HG03571 (cell line): ENCODE measurements at regions not wholly inside any gene's neighbourhood (a gene's known extent, or its start where the extent isn't known, plus 50 kb on each side); places are given as distances from the start of the nearest gene placed in this dataset.

Source experiments
- ATAC-seq: cut with Tn5 transposase; IDR thresholded peaks from one replicate; pipeline ENCODE4 v1.9.1; 2021; ENCODE audit not compliant: unreplicated experiment

DNA sequence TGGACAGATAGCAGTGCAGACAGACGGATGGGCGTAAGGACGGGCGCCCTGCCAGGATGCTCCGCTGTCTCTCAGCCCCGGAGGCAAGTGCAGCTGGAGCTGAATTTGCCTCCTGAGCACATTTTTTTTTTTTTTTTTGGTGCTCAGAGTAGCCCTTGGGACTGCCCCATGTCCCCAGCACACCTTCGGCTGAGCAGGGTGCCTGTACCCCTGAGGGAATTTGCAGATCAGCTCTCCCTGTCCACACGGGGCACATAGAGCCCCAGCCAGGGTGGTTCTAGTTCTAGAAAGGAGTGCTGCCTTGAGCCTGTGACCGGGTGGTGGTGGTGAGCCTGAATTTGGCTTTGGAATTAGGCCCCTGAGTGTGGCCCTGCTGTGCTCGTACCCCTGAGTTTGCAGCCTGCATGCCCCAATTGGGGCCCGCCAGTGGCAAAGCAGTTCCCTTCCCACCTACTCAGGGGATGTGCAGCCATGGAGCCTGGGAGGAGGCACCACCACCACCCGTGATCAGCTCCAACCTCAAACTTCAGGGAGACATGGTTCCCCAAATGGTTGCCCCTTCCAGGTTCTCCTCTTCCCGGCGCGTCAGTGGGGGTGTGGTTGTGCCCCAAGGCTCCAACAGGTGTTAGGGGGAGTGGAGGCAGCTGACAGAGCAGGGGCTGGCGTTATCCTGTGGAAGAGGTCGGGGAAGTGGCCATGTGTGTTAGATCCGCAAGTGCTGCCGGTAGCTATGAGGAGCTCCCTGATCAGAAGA, 1232.7 kb downstream of the BRD1 start:
- no peak for ATAC-seq

DNA sequence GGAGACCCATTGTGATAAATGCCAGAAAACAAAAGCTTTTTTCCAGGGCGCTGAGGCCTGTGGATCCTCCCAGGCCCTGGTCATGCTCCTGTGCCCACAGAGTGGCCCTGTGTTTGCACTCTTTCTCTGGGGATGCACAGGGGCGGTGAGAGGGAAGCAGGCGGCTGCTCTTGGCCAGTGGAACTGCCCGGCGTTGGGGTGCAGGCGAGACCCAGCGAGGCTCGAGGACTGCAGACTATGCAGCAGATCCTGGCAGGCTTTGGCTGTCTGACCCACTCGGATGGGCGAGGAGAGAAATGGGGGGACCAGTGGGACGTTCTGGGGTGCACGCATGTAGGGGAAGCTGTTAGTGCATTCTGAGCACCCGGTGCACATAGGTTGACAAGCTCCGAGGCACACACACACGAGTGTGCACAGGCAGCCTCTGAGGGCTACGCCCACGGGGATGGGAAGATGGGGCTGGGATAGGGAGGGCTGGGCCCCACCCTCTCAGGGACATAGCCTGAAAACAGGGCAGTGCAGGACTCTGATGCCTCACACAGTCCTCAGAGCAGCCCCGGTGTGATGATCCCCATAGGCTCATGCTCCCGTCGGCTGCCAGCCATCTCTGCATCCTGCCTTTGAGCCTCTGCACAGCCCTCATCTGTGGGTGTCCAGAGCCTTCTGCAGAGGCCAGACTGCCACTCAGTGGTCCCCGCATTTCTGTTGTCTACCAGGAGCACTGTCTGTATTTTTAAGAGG, 1233.5 kb downstream of the BRD1 start:
- no peak for ATAC-seq

DNA sequence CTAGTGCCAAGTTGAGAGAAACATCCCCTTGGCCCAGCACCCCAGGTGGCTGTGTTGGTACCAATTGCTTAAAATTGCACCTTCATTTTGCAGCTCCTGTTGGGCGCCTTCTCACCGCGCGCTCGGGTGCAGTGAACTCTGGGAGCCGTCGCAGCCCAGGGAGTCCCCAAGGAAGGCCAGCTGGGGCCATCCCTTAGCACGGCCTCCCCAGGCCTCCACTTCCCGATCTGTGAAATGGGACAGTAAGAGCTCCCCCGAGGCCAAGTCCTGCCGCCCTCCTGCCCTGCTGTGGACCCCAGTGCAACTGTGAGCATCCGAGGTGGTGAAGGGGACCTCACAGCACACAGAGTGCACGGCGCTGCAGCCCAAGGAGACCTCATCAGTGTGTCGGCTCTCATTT, 1234.1 kb downstream of the BRD1 start:
- ATAC-seq = no peak

DNA sequence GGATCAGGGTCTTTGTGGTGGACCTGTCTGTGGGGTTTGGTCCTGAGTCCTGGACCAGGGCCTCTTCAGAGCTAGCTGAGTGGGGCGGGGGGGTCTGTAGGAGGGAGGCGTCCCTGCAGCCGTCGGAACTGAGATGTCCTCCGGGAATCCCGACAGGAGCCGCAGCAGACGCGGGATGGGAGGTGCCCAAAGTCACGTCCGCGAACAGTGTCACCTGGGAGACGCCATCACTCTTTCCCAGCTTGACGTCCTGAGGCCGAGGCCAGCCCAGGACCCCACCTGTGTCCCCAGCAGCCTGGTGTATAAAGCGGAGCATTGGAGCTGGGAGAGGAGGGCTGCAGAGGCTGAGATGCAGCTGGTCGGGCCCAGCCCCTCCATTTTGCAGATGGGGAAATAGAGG, 1234.7 kb downstream of the BRD1 start:
- ATAC-seq = no peak

DNA sequence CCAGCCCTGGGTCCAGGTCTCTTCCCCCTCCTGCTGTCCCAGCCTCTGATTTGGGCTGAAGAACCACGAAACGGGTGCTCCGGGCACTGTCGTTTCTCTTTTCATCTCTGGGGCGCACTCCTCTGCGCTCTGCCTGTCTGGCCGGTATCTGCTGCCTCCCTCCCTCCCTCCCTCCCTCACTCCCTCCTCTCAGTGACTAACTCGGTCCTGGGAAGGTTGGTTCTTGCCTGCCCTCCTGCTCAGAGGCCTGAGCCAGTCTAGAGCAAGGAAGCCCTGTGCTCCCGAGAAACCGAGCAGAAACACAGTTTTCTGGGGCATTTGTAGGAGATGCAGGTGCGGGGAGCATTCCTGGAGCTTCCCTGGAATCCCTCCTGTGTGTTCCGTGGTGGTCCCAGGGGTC, 1235.2 kb downstream of the BRD1 start:
- ATAC-seq = no peak

DNA sequence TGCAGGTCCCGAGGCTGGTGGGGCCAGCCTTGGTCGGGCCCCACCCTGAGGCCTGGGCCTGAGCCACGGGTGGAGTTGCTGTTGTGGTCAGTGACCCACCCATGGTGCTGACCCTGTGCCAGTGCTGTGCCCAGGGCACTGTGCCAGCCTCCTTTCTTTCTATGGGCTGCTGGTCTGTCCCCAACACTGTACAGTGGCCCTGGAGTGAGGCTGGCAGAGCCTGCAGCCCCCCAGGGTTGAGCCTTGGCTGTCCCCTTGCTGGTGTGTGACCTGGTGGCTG, 1235.7 kb downstream of the BRD1 start:
- ATAC-seq = no peak

DNA sequence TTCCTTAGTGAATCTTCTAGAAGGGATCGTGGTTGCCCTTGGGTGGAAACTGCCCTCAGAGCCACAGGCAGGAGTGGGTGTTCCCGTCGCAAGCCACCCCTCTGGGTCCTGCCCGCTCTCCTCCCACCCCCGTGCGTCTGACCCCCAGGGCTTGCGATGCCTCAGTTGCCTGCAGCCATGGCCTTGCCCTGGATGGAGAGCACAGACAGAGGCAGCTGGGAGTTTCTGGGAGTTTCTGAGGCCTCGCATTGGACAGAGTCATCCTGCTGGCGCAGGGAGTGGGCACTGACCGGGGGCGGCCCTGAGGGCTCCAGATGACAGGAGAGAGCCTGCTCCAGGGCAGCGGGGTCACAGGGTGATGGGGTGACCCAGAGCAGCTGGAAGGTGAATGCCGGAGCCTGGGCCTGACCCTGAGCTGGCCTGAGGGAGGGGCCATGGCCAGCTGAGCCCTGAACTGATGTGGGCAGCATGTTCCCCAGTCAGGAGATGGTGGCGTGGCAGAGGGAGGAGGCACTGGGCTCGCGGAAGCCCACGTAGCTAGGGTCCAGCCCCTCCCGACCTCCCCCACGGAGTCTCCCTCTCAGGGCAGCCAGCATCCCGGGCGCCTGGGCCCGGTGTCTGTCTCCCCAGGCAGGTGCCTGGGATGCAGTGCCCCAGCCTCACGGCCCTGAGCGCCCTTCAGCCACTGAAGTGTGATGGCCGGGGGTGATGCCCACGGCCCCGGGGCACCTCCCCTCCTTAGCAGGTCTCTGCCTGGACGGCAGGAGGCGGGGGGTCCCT, 1236.2 kb downstream of the BRD1 start:
- ATAC-seq = no peak

DNA sequence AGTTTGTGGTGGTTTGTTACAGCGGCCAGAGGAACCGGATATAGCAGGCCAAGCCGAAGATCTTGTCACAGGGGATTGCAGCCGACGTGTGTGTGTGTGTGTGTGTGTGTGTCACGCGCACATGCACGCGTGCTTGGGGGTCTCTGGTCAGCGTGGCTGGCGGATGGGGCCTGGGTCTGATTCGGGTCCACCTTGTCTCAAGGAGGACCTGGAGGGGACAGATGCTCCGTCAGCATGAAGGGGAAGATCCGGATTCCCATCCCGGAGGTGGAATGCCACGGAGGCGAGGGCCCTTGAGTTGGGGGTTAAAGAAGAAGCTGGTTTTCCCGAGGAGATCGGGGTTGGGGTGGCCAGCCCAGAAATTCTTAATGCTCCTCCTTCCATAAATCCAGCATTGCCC, 1237.8 kb downstream of the BRD1 start:
- ATAC-seq = no peak

DNA sequence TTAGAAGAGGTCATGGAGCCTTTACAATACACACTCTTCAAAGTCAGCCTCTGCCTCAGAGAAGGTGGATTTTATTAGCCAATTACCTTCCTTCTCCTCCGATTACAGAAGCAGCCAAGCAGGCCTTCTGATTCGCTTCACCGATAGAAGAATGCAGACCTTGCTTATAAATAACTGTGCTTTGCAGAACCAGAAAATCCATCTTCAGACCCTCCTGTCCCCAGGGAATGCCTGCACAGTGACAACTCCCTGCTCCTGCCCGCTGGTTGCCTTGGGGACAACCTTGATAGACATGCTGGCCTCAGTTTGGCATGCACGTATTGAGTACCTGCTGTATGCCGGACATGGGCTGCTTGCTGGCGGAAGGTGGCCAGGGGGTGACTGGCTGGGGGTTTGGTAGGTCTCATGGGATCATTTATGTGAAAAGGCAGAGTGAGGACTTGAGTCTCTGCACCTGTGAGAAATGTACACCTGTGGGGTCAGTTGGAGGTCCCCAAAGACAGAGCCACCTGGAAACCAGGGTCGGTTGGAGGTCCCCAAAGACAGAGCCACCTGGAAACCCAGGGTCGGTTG, 1238.7 kb downstream of the BRD1 start:
- no peak for ATAC-seq

DNA sequence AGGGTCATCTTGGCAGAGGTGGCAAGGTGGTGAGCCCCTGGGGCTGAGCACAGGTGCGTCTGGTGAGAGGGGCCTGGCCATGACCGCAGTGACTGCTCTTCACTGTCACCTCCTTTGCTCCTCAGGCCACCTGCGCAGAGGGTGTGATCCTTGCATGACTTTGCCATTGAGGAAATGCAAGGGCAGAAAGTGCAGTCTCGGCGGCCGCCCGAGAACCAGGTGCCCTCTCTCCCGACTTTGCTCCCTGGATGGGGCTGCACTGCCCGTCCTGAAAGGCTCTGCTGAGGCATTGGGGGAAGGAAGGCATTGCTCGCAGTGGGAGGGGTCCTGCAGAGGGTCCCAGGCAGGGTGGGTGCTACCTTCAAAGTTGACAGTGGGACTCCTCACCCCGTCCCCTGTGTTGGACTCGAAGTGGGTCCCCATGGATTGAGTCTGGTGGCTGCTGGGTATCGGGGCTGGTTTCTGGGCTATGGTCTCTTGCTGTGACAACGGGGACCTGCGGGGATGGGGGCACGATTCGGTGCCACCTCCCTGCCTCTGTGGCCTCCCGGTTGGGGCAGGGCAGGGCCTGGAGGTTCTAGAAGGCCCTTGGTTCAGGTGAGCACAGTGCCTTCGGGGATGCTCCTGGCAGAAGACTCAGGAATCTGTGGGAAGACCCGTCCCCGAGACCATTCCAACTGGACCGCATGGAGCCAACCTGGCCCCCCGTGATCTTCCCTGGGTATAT, 1239.4 kb downstream of the BRD1 start:
- ATAC-seq = no peak

DNA sequence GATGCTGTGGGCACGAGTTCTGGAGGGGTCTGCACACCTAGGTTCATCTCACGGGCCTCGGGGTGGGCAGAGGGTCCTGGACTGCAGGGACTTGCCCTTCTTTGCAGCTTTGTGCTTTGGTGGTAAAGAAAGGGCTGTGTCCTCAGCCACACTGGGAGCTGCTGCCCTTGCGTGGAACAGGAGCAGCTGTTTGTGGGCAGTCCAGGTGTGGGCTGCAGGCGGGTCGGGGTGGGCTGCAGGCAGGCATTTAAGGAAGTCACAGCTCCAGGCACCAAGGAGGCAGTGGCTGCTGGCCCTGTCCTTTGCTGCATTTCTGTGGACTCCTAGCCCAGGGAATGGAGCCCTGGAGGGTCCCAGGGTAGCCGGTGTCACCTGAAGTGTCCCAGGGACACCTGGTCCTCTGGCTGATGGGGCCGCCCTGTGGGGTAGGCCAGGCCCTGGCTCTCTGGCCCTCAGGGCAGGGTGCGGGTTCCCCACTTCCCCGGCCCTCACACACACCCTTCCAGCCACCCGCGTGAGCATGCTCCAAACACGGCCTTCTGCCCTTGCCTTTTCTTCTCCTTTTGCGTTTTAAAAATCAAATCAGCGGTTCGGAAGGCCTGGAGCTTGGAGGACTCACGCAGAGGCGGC, 1240.3 kb downstream of the BRD1 start:
- no peak for ATAC-seq

DNA sequence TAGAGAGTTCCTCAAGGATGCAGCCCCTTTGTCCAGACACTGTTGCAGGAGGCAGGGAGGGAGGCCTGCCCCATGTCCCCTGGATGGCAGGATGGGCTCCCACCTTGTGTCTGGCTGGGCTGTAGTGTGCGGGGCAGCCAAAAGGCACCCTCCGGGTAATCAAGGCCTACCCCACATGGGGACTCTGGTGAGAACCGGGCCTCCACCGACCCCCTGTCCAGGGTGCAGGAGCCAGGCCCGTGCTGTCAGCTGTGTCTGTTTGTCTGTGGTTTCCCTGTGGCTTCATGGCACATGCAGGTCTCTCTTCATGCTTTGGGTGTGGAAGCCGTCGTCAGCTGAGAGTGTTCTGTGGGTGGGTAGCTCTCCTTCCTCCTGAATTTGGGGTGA, 1240.9 kb downstream of the BRD1 start:
- ATAC-seq = no peak

DNA sequence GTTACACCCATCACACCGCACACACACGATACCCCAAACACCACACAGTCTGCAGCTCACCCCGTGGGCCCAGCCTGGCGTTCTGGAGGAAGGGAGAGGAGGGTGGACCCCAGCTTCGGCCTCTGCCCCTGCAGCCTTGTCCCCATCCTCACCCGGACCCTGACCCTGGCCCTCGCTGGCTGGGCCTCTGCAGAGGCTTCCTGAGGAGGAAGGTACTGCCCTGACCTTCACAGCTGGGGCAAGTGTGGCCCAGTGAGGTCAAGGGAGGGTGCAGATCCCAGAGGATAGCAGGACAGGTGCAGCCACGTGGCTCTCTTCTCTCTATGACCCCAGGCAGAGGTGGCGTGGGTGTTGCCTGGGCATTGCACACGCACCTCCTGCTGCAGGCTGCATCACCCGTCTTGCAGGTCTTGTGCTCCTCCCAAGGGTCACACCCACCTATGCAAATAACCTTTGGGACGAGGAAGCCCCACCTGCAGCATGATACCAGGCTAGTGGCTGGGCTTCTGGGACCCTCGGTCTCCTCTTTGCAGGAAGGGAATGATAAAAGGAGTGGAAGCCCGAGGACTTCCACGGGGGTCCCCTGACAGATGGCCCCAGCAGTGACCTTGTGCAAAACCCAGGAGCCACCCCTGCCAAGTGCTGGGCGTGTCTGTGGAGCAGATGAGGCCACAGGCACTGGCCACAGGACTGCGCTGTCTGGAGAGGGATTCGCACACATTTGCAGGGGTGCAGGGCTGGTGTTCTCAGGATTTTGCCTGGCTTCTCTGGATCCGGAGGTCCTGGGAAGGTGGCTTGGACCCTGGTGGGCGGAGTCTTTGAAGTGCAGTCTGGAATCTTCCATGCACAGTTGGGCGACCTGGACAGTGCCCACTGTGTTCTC, 1241.5 kb downstream of the BRD1 start:
- ATAC-seq = no peak

DNA sequence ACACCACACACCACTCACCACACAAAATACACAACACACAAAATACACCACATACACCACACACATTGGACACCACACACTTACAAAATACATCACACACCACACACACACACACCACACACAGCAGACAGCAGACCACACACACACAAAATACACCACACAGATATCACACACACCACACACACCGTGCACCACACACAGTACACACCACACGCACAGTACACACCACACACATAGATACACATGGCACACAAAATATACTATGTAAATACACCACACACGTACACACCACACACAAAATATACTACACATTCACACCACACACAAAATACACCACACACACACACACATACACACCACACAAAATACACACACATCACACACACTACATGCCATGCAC, 1243.5 kb downstream of the BRD1 start:
- no peak for ATAC-seq

DNA sequence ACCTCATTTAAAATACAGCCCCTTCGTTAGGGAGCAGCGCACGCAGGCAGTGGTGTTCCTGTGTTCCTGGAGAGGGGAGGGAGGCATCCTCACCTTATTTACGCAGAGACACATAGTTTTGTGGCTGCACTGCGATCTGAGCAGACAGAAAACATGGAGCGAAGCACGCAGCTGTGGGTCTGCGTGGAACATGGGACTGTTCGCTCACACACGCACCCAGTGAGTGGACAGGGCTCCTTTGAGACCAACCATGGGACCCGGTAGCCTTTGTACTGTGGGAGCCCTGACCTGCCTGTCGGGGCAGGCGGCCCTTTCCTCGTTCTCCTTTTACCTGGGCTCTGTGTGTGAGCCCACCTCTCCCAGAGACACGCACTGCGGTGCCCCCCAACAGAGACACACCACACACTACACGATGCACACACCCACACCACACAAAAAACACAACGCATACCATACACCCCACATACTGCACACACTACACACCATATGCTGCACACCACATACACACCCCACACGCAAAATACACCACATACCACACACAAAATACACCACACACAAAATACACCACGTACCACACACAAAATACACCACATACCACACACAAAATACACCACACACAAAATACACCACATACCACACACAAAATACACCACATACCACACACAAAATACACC, 1245.7 kb downstream of the BRD1 start:
- no peak for ATAC-seq

DNA sequence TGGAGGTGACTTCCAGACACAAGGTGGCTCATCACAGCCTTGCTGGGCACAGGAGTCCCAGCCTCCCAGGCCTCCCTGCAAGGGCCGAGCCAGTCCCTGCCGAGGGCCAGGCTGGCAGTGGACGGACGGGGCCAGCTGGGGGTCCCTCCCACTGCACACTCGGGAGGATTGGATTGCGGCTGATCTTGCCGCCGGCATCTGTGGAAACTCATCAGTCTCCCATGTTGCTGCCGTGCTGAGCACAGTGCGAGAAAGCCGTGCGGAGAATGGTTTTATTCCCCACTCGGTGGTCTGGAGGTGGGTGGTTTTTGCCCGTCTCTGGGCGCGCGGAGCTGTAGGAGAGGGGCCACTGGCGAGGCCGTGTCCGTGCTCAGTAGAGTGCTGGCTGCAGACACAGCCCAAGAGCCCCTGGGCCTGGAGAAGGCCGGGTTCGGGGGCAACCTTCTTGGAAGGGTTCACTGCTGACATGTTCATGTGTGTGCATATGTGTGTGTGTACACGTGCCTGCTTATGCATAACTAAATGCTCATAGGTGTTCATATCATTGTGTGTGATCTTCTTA, 1246.4 kb downstream of the BRD1 start:
- ATAC-seq = no peak

DNA sequence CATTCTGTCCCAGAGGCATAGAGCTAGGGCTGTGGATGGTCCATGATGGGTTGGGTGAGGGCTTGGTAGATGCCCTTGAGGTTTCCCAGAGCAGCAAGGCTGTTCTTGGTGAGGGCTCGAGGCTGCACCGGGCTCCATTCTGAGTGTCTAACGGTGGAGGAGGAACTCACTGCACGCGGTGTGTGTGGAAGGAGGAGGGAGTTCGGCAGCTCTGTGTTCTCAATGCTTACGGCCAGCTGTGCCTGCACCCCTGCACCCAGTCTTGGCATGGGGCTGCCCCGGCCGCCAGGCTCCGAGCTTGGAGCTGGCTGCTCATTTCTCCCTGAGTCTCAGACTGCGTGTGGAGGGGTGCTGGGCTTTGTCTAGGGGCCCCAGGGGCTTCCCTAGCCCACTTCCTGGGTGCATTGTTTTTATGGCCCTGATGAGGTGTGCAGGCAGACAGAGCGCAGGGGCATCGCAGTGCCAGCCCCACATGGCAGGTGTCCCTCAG, 1247.1 kb downstream of the BRD1 start:
- ATAC-seq = no peak

DNA sequence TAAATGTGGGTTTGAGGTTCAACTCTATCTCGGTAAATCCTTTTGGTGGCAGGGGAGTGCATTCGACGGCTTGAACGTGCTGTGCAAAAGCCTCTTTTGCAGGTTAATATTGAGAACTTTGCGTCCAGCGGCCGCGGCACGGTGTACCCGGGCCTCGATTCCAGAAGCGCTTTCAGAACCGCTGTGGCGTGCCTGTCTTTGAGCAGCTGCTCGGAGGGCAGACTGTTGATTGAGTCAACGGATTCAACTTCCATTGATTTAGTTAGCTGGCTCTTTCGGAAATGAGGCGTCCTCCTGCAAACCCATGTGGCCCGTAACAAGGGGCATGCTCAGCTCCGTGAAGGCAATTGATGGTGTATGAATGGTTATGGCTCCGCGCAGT, 1247.8 kb downstream of the BRD1 start:
- no peak for ATAC-seq
